ENCODE measurements at regions not wholly inside any gene's neighbourhood (a gene's known extent, or its start where the extent isn't known, plus 50 kb on each side); places are given as distances from the start of the nearest gene placed in this dataset.

DNA sequence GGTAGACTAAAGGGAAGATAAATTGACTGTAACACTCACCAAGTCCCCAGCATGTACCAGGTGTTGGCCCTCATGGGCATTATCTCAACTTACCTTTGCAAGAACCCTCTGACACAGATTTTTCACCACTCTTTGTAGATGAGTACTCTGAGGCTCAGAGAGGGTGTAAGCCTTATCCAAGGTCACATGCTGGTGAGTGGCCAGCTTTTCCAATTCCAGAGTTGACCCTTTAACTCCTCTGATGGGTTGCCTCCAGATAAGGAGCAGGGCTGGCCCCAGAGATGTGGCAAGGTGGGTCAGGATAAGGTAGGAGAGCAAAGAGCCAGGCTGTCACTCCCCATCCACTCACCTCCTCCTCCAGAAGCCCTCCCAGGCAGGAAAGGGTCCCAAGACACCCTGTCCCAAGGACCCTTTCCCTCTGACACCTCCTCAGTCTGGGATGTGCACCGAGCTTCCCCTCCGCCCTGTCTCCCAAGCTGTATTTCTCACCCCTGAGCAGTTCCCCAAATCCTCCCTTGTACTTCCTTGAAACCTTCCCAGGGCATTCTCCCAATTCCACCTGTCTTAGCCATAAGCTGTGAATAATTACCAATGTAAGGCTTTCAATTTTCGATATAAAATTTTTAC, 165.9 kb downstream of the ZFP36L2 start:
- DNase-seq (ENCODE audit: low read depth), result no peak
- TF ChIP-seq, protein P1, sequence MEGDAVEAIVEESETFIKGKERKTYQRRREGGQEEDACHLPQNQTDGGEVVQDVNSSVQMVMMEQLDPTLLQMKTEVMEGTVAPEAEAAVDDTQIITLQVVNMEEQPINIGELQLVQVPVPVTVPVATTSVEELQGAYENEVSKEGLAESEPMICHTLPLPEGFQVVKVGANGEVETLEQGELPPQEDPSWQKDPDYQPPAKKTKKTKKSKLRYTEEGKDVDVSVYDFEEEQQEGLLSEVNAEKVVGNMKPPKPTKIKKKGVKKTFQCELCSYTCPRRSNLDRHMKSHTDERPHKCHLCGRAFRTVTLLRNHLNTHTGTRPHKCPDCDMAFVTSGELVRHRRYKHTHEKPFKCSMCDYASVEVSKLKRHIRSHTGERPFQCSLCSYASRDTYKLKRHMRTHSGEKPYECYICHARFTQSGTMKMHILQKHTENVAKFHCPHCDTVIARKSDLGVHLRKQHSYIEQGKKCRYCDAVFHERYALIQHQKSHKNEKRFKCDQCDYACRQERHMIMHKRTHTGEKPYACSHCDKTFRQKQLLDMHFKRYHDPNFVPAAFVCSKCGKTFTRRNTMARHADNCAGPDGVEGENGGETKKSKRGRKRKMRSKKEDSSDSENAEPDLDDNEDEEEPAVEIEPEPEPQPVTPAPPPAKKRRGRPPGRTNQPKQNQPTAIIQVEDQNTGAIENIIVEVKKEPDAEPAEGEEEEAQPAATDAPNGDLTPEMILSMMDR (IDR thresholded peaks at IDR 0.05; ENCODE audit: insufficient read depth, low read depth, low read length), result no peak
- no peak overlapping the region for H3K4me3 ChIP-seq (ENCODE audit: low read depth, low read length)

DNA sequence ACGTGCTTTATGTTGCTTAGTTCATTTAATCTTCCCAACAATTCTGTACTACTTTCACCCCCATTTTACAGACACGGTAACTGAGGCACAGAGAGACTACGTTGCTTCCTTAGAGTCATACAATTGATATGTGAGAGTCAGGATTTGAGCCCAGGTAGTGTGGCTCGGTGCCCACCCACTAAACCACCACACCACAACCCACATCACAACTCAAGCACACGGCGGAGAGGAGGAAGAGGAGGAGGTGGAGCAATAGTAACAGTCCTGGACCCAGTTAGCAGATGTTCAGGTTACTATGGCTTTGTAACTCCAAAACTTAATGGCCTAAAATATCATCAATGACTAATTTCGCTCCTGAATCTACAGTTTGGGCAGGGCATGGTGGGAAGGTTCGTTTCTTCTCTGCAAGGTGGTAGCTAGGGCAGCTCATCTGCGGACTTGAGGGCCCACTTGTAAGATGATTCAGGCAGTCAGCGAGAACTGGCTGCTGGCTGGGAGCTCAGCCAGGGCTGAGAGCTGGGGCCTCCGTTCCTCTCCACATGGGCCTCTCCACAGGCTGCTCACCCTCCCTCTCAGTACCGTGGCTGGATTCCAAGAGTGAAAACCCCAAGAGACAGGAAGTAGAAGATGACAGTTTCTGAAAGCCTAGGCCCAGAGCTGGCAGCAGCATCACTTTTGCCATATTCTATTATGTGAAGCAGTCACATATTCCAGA, 167.1 kb downstream of the ZFP36L2 start:
- peak; percentile 94 for DNase-seq (ENCODE audit: low read depth)
- H3K4me3 ChIP-seq (ENCODE audit: low read depth, low read length), result no peak overlapping the region
- TF ChIP-seq, protein P1 (IDR thresholded peaks at IDR 0.05; ENCODE audit: insufficient read depth, low read depth, low read length), result no peak

DNA sequence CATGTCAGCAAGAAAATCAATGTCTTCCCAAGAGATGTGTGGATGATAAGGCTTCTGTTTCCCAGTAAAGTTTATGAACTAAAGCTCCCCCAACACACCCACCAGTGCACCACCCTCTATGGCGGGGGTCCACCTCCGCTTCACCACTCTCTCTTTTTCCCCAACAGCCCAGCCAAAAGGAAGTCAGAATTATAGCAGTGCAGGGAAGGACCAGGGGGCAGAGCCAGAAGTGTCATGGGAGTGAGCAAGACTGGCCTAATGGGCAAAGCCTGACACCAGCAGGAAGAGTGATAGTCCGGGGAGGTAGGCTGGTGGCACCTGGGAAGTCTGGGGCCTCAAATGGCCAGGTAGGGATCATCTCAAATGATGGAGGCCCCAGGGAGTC, 167.7 kb downstream of the ZFP36L2 start:
- TF ChIP-seq, protein P1 (IDR thresholded peaks at IDR 0.05; ENCODE audit: insufficient read depth, low read depth, low read length), result no peak
- no peak for DNase-seq (ENCODE audit: low read depth)

DNA sequence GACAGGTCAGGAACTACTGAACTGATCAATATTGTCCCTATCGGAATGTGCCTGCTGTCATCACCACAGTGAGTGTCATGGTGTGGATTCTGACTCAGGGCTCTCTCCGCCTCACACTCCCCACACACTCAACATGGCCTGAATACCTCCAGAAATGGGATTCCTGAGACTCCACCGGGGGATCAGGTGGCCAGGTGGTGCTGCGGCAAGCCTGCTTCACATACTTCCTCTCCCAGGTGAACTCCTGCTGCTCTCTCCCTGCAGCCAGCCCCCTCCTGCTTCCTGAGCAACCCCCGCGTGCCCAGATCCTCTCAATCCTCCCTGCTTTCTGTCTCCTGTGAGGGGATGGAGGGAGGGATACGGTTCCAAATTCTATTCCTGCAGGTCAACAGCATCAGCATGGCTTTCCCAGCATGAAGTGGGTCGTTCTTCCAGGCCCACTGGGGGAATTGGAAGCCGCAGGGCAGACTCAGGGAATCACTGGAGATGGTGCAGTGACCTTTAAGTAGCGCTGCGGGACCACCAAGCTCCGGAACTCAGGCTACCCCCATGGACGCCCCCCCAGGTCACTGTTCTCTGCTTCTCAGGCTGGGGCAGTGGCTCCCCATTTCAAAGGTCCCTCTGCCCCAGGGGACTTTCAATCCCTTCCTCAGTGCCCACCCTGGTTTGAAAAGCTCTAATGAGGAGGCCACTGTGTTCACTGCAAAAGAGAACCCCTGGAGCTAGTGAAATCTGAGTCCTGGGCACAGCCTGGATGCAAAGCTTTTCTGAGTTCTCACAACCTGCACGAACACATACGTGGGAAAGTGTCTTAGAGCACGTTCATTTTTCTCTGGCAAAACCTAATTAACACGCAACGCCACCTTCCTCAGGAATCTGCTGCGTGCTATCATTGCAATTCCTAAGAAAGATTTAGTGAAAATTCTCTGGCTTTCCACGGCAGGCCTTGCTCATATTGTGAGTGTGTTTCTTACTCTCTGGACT, 168.4 kb downstream of the ZFP36L2 start:
- no peak overlapping the region for H3K4me3 ChIP-seq (ENCODE audit: low read depth, low read length)
- DNase-seq (ENCODE audit: low read depth), result no peak
- TF ChIP-seq, protein P1 (IDR thresholded peaks at IDR 0.05; ENCODE audit: insufficient read depth, low read depth, low read length), result no peak

More for the DNA sequence above, 167.7 kb downstream of the ZFP36L2 start:
- H3K4me3 ChIP-seq (ENCODE audit: low read depth, low read length), result no peak overlapping the region

DNA sequence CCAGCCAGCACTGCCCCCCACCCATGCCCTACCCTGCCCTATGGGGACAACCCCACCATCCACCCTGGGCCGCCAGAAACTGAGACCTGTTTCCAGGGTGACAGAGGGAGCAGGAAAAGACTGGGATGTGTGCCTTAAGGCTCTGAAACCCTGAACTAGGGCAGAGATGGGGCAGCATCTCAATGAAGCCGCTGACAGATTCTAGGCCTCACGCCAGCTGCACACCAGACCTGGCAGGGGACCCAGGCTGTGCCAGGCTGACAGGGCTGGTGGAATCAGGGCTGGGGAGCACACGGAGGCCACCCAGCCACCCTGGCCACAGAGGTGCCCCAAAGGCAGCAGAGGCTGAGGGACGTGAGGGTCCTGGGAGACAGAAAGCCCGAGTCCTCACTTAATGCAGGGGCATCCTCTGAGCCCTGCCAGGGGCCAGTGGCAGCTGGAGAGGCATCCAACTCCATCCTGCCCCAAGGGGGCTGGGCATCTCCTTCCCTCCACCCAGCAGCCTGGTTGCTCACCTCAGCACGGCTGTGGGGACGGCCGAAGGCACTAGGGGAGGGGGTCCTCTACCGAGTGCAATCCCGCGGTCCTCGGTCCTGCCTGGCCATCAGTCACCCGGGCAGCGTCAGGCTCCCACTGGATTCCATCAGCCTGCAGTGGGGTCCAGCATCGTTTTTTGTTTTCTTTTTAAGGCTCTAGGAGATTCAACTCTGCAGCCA, 169.2 kb downstream of the ZFP36L2 start:
- no peak overlapping the region for H3K4me3 ChIP-seq (ENCODE audit: low read depth, low read length)
- TF ChIP-seq, protein P1 (IDR thresholded peaks at IDR 0.05; ENCODE audit: insufficient read depth, low read depth, low read length), result no peak
- DNase-seq (ENCODE audit: low read depth), result no peak

DNA sequence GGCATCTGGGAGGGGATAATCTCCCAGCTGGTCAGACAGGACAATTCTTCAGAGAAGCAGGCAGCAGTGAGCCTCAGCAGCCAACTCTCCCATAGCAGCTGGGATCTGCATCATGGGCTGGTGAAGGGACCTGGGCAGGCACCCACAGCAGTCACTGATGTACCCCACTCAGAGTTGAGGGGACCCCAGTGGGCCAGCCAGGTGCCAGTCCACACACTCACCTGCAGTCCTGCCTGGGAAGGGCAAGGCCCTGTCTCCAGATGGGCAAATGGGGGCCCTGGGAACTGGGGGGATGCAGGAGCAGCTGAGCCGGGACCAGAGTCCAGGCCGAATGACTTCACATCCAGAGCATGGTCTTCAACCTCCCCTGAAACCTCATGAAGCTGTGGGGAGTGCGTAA, 170.4 kb downstream of the ZFP36L2 start:
- TF ChIP-seq, protein P1 (IDR thresholded peaks at IDR 0.05; ENCODE audit: insufficient read depth, low read depth, low read length), result no peak
- DNase-seq (ENCODE audit: low read depth), result no peak

More for the DNA sequence above, 170.4 kb downstream of the ZFP36L2 start:
- no peak overlapping the region for H3K4me3 ChIP-seq (ENCODE audit: low read depth, low read length)

Measured in fibroblast of villous mesenchyme (primary cell).